ENCODE measurements at regions not wholly inside any gene's neighbourhood (a gene's known extent, or its start where the extent isn't known, plus 50 kb on each side); places are given as distances from the start of the nearest gene placed in this dataset.
A peak's percentile ranks its signal among the peaks of the same experiment; 100 is the strongest.

DNA sequence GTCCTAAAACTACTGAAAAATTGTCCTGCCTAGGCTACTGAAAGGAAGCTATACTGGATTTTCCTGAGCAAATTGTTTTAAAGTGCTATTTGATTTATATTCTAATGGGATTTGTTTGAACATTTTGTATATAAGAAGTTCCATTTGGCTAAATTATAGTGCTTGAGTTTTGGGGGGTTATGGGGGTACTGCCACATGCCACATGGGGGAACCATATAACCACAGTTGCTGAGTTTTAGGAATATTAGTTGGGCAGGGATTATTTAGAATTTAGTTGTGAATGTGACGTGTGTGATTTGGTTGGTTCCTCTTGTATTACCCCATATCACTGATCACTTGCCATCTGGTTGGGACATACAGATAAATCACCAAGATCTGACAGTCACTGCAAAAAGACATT lies 224.5 kb upstream of the TAPT1 start:
- TF ChIP-seq, protein P1, sequence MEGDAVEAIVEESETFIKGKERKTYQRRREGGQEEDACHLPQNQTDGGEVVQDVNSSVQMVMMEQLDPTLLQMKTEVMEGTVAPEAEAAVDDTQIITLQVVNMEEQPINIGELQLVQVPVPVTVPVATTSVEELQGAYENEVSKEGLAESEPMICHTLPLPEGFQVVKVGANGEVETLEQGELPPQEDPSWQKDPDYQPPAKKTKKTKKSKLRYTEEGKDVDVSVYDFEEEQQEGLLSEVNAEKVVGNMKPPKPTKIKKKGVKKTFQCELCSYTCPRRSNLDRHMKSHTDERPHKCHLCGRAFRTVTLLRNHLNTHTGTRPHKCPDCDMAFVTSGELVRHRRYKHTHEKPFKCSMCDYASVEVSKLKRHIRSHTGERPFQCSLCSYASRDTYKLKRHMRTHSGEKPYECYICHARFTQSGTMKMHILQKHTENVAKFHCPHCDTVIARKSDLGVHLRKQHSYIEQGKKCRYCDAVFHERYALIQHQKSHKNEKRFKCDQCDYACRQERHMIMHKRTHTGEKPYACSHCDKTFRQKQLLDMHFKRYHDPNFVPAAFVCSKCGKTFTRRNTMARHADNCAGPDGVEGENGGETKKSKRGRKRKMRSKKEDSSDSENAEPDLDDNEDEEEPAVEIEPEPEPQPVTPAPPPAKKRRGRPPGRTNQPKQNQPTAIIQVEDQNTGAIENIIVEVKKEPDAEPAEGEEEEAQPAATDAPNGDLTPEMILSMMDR (IDR thresholded peaks at IDR 0.05) = peak in 1 of 4 experiments; percentile 20
- TF ChIP-seq POLR2A (IDR thresholded peaks at IDR 0.05) = no peak
- DNase-seq = no peak
- intact Hi-C loops (cut with DNase I; ENCODE audit: low total_unique reads) = no loop called here
- Histone ChIP-seq H3K27ac (no peak overlapping the region), H3K4me3 (no peak overlapping the region), H3K27me3 (no peaks in the 10 kb centered on the region), H3K36me3 (no peaks in the 10 kb centered on the region), H3K9me3 (no peaks in the 10 kb centered on the region), H3K4me1 (no peaks in the 10 kb centered on the region)

DNA sequence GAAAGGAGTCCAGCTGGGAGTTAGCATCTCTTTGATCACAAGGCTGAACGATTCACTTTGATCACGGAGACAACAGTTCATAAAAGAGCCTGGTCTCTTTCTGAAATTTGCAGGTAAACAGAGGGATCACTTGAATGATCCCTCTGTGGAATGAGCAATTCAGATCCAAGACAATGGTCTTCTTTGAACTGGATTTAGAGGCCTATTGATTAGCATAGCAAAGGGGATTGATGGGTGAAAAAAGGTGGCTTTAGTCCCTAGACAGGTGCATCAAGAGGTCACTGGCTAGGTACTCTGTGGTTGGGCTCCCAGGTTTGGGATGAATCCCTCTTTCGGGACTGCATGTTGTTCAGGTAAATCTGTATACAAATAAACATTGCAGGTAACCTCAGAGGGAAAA lies 223.8 kb upstream of the TAPT1 start:
- H3K36me3 ChIP-seq = no peaks in the 10 kb centered on the region
- no peak overlapping the region for H3K4me3 ChIP-seq
- H3K9me3 ChIP-seq = no peaks in the 10 kb centered on the region
- no peak overlapping the region for H3K27ac ChIP-seq
- H3K4me1 ChIP-seq = no peaks in the 10 kb centered on the region
- intact Hi-C loops (cut with DNase I; ENCODE audit: low total_unique reads) = no loop called here
- no peak for DNase-seq
- H3K27me3 ChIP-seq = no peaks in the 10 kb centered on the region
- no peak for TF ChIP-seq POLR2A (IDR thresholded peaks at IDR 0.05)
- TF ChIP-seq, protein P1 (IDR thresholded peaks at IDR 0.05) = no peak

DNA sequence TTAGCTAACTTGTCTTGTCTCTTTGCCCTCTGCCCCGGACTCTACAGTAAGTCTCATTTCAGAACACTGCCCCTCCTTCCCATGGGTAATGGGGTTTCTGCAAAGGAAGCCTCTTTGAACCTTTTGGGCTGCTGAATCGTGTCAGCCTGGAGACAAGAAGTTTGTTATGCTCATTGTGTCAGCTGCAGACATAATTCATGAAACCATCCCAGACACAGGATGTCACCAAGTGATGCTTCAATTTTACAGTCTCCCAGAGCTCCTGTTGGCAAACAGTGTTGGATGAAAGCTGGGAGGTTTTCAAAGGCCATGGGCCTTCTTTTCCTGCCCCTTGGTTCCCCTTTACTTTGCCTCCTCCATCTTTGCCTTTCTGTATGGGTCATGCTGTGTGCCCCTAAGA lies 223.1 kb upstream of the TAPT1 start:
- DNase-seq = peak in 1 of 2 donors; percentile 27
- H3K27me3 ChIP-seq = no peaks in the 10 kb centered on the region
- intact Hi-C loops (cut with DNase I; ENCODE audit: low total_unique reads) = no loop called here
- TF ChIP-seq POLR2A (IDR thresholded peaks at IDR 0.05) = no peak
- TF ChIP-seq, protein P1 (IDR thresholded peaks at IDR 0.05) = no peak
- no peak overlapping the region for H3K27ac ChIP-seq
- H3K9me3 ChIP-seq = no peaks in the 10 kb centered on the region
- no peaks in the 10 kb centered on the region for H3K36me3 ChIP-seq
- H3K4me1 ChIP-seq = no peaks in the 10 kb centered on the region
- no peak overlapping the region for H3K4me3 ChIP-seq

DNA sequence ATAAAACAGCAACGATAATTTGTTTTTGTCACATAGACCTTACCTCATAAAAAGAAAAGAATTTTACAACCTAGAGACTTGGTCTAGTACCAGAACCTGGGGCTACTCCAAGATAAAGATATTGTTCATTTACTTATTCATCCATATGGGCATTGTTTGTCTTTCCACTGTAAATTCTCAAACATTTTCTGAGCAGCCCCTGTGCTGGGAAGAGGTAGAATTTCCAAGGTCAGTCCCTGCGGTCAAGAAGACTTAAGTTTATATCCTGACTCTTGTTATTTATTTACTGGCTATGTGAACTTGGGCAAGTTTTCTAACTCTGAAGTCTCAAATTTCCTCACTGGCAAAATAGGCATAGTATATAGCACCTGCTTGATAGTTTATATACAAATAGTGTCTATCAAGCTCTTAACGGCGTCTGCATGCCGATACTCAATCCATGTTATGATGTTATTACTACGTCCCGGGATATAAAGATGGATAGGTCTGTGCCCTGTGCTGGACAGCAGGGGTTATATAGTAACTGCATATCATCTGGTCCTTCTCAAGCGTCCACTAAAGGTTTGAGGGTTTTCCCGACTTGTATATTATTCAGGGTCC lies 222.1 kb upstream of the TAPT1 start:
- no peak for DNase-seq
- no peak overlapping the region for H3K27ac ChIP-seq
- no peak overlapping the region for H3K4me3 ChIP-seq
- intact Hi-C loops (cut with DNase I; ENCODE audit: low total_unique reads) = no loop called here
- H3K4me1 ChIP-seq = no peaks in the 10 kb centered on the region
- no peak for TF ChIP-seq POLR2A (IDR thresholded peaks at IDR 0.05)
- TF ChIP-seq, protein P1 (IDR thresholded peaks at IDR 0.05) = no peak
- no peaks in the 10 kb centered on the region for H3K27me3 ChIP-seq
- no peaks in the 10 kb centered on the region for H3K9me3 ChIP-seq
- H3K36me3 ChIP-seq = no peaks in the 10 kb centered on the region

DNA sequence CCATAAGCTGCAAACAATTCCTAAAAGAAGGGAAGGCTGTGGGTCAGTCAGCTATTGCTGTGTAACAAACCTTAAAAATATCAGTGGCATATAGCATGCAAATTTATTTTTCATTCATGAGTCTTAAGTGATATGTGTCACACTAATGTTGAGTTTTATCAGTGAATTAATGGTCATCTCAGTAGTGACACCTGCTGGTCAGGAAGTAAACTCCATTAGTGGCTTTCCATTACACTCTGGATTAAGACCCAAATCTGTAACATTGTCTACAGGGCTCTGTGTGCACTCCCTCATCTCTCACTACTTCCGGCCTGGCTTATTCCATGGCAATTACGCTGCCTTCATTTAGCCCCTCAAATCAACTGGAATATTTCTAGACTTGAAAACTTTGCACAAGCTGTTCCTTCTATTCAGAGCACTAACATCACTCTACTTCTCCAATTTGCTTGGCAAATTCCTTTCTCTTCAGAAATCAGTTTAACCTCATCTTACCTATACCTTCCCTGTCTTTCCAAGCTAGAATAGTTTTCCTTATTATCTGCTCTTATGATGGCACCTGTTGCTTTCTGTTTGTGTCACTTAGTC lies 217.3 kb upstream of the TAPT1 start:
- no peak overlapping the region for H3K27ac ChIP-seq
- peaks cover 0 to 4% of the 10 kb centered on the region in 2 donors for H3K4me1 ChIP-seq
- no peak overlapping the region for H3K4me3 ChIP-seq
- TF ChIP-seq, protein P1 (IDR thresholded peaks at IDR 0.05) = peak; percentile 39 to 45 (median 41)
- no peak for TF ChIP-seq POLR2A (IDR thresholded peaks at IDR 0.05)
- intact Hi-C loops (cut with DNase I; ENCODE audit: low total_unique reads) = no loop called here
- no peaks in the 10 kb centered on the region for H3K36me3 ChIP-seq
- no peaks in the 10 kb centered on the region for H3K27me3 ChIP-seq
- H3K9me3 ChIP-seq = no peaks in the 10 kb centered on the region
- no peak for DNase-seq

Data from uterus (tissue), 3 donors.